SIG-M5 treated with dmso at 0.1 percent for 504 hours (cell line): ENCODE measurements at regions not wholly inside any gene's neighbourhood (a gene's known extent, or its start where the extent isn't known, plus 50 kb on each side); places are given as distances from the start of the nearest gene placed in this dataset.
A peak's percentile ranks its signal among the peaks of the same experiment; 100 is the strongest.

ENCODE experiments used
- DNase-seq: peaks from one replicate; lab custom pipeline; 2025; ENCODE audit not compliant: unreplicated experiment; lab: John Stamatoyannopoulos, UW

DNA sequence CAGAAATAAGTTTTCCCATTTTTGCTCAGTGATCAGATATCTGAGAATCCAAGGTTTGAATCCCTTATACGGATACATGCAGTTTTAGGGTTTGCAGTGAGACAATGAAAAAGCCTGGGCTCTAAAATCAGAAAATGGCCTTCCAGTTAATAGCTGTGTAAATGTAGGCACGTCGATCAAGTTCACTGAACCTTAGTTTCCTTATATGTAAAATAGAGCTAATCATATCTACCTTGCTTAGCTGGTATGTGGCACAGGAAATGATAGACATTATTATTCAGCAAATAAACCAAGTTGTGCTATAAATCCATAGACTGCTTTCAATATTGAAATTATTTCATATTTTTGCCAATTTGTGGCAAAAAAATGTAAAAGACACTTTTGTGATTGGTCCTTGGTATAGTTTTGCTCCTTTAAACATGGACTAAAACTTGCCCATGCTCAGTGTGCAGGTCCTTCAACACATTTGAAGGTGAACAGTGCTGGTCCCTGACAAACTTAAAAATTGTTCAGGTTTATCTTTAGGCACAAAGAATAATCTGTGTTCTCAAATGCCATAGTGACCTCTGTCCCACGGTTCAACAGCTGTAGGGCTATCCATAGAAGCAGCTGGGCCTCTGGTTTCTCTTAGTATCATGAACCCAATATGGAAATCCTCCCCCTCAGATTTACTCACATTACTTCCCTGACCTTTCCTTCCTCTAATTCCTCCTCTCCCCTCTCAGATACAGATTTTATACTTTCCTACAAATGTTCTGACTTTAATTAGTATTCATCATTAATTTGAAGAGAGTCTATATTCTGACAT lies 51.0 kb downstream of the CCDC54 start:
- DNase-seq: no peak

DNA sequence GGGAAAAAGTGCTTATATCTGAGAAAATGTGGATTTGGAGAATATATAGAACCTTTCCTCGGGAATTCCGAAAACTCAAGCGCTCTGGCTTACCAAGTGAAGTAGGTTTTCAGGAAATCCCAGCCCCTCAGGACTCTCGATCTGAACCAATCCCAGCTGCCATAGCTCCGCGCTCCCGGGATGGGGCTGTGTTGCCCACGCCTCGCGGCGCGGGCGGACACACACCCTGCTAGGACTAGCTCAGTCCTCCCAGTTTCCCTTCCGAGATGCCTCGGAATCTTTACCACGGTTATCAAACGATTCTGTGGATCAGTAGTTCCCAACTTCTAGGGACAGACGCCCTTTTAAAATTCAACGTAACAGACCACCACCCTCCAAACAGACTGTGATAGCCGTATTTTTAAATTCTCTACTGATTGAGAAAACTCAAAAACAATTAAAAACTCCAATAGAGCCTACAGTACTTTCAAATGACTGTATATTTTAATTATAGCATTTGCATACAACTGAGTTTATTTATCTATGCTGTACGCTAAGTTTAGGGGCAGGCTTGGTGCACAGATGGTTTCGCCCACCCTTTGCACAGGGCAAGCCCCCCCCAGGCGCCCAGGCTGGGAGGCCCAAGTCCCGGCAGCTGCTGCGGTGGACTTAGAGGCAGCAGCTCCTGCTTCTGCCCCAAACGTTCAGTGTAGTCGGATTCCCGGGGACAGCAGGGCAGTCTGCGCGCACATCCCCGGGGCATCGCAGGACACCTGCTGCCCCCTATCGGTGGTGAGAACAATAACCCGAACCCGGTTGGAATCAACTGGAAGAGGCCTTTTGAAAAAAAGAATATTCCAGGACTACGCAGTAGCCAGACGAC lies 52.3 kb downstream of the CCDC54 start:
- peak; percentile 83 for DNase-seq

DNA sequence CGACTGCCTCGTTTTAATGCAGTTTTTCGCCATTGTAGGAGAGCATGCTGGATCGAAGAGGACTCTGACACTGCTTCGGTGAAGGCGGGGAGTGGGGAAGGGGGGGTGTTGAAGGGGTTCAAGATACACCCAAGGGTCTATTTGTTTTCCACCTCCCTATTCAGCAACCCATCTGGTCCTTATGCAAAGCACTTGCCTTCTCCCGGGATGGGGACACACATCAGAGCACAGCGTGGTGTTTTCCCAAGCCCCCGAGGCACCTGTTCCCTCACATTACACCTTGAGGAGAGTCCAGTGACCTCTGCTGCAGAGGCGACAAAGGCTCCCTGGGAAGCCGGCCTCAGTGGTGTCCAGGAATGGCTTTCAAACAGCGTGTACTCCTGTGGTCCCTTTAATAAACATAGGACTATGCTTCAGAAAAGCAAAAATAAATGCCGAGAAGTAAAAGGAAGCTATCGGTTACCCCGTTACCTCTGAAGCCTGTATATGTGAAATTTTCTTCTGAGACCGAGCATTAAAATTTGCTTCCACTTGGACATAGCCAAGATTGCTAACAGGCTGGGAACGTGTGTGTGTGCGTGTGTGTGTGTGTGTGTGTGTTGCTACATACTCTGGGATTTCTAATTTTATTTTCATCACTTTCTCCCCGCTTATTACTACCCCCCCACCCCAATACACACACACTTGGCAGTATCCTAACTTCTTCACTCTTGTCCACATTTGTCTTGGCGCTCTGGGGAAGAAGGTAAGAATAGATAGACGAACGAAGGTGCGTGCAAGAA lies 53.2 kb downstream of the CCDC54 start:
- DNase-seq: no peak

DNA sequence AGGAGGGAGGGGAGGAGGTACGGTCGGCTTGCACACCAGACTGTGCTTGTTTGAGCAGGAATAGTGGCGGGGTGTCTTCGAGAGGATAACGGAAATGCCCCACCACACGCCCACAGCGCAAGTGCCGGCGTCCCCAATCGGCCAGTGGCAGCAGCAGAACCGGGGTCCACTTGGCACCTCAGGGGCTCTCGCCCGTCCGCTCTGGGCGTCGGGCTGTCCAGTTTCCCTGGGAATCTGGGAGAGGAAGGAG lies 53.7 kb downstream of the CCDC54 start:
- DNase-seq: peak; percentile 12

DNA sequence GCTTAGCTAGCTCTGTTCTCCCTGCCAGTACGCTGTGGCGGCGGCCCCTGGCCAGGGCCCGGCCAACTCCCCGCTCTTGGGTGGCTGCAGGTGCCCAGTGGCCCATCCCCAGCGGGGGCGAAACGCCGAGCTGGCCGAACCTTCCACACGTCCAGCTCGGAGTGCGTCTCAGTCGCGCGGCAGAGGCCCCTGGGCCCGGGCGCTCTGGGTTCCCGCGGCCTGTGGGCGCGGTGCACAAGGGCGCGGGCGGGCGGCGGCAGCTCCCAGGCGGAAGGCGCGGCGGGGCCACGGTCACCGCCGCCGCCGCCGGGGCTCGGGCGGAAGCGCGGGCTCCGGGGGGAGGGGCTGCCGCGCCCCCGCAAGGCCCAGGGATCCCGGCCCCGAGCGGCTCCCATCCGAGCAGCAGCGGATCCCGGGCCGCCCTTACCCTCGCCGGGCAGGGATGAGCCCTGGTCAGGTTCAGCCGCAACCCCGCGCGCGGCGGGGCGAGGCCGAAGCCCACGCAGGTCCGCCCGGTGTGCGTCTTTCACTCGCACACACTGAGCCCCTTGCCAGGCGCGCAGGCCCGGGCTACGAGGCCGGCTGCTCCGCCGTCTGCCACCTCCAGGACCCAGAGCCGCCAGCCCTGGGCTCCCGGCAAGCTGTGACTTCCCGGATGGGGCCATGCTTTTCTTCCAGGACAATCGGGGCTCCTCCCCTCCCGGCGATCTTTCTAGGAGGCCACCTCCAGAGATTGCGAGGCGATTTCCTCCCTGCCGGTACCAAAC lies 54.2 kb downstream of the CCDC54 start:
- peak; percentile 63 for DNase-seq

DNA sequence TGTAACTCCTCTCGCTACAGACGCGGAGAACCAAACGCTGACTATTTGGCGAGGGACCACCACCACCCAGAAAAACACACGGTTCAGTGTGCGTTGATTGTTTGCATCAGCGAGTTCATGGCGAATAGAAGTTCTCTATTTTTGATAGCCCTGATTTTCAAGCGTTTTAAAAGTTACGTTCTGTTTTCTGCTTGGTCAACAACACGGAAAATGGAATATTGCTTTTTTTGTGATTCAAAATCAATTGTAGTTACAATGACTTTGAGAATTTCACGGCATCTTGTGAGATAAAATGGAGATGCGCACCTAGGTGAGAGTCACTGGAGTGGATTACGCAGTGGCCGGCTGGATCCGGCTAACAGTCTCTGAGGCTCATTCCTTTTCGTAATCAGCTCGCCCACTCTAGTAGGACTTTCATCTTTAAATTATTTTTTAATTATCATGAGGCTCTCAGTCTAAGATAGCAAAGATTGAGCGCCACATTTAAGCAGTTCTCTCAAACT lies 54.8 kb downstream of the CCDC54 start:
- DNase-seq: no peak

DNA sequence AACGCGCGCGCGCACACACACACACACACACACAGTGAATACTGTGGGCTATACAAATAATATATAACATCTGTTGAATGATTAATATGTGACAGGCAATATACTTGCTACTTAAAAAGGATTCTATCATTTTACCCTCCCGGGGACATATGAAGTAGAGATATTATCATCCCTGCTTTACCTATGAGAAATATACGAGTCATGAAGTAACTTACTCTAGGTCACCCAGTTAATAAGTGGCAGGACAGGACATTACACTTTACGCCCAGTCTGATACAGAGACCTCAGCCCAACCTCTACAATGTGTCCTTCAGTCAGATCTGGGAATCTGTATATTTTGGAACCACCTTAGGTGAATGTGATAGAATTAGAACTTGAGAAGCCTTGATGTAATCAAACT lies 55.4 kb downstream of the CCDC54 start:
- DNase-seq: no peak

DNA sequence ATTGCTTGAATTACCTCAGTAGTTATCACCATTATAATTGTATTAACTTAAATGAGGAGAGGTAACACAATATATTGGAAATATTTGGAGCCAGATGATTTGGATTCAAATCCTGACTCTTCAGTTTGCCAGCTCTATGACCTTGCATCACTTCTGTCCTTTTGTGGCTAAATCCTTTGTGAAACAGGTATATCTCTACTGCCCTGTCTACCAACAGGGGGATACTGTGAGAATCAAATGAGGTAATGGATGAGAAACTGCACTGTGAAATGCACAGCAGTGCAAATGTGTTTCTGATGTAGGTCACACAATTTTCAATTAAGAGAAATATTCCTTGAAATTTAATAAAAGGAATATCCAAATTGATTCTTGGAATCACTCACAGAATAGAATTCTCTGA lies 58.8 kb downstream of the CCDC54 start:
- DNase-seq: no peak

DNA sequence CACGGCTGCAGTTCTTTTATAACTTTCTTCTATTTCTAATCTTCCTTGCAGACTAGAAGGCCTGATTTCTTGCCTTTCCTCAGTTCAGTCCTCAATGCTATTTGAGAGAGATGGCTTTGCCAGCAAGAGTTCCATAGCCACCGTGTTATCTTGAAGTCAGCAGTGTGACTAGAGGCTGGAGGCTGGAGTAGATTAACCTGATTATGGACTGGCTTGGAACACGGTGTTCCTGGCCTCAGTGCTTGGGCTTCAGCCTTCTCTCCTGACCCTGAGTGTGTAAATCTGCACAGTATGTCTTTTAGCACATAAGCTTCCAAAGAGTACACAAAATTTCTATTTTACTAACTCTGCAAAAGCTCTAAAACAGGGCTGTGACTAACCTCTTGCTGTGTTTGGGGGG lies 61.4 kb downstream of the CCDC54 start:
- DNase-seq: no peak

DNA sequence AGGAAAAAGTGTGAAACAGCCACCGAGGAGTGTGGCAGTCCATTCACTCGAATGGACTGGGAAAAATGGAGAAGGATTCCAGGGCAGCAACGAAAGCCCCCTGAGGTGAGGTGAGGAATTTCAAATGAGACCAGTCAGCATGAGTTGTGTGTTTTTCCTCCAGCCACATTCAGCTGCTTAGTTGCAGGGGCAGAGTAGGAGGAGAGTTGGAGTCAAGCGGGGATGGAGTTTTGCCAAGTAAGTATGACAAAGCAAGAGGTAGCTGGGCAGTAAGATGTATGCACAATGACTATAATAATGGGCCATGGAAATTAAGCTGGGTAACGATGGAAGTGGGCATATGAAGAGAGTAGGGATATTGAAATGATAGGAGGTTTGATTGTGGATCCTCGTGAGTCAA lies 64.4 kb downstream of the CCDC54 start:
- DNase-seq: no peak

DNA sequence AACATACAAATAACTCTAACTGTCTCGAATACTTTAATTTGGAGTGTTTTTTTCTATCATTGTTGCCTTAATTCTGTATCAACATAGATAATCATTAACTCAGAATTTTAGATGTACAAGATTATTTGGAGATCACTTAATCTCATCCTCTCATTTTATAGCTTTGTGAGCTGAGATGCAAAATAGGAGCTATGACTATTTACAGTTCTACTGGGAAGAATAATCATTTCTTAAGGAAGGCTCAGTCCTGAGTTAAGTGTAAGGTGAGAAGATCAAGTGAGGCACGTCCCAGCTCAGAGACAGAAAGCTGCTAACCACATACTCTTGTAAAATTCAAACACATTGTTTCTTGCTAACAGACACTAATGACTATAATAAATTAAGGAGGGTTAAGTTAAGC lies 66.2 kb downstream of the CCDC54 start:
- DNase-seq: no peak

DNA sequence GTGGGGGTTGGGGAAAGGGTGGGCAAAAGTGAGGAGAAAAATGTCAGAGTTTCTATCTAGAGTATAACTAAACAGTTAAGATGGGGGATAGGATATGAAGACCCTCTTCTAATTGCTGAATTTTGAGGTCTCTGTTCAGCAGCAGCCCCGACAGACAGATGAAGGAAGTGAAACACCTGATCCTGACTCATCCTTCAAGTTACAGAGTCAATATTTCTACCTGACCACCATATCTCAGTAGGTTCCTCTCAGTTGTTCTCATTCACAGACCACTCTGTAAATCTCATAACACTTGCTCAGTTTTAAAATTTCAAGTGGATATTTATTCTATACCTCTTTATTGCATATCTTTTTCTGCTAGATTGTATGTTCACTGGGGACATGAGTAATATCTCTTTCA lies 69.5 kb downstream of the CCDC54 start:
- DNase-seq: no peak

DNA sequence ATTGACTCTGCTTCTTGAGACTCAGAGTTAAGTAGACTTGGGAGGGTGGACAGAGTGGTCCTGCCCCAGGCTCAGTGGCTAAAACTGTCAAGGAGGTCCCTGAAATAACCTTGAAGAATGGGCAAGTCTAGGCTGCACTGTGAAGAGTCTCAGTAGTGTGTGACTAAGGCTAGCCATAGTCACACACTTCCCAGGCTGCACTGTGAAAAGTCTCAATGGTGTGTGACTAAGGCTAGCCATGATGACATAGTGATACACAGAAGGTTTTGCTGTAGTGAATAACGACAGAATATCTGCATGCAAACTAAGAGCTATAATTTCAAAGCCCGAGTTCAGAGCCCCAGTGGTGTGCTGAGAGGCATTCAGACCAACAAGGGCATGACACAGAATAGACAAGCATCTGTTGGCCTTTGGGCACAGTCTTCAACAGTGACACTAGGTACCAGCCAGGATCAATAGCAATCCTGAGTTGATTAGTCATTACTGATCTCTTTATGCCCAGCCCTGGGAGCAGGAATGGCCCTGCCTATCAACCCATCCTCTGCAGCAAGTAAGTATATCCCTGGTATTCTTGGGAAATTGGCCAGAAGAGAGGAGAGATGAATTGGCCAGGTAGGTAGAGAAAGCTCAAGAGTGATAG lies 72.4 kb upstream of the BBX start:
- no peak for DNase-seq

DNA sequence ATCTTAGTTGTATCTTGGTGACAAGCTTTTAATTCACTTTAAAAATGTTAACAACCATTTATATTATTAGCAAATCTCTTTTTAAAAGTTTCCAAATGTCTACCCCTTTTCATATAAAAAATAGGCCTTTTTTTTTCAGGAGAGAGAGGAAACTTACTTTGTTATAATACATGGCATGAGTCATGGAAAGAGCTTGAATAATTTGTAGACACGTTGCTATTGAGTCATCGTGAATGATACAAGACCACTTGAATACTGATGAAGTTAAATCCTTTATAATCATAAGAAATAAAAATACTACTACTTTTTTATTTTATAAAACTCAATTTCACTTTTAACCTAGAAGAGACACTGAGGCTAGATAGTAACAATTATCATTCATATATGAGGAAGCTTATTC lies 70.3 kb upstream of the BBX start:
- no peak for DNase-seq

DNA sequence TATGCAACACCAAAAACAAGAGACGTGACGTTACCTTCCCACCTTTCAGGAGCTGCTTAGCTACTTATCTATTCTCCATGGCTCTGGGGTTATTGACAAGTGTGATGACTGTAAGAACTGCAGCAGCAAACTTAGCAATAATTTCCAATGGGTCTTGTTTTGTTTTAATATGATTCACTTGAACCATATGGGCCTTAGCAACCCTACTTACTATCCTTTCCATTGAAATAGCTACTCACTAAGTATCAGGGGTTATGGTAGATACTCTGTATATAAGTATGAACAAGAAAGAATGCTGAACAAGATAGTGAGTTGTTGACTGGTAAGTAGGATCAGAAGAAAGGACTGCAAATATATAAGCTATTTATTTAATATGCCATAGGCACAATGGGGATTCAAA lies 69.3 kb upstream of the BBX start:
- DNase-seq: no peak

DNA sequence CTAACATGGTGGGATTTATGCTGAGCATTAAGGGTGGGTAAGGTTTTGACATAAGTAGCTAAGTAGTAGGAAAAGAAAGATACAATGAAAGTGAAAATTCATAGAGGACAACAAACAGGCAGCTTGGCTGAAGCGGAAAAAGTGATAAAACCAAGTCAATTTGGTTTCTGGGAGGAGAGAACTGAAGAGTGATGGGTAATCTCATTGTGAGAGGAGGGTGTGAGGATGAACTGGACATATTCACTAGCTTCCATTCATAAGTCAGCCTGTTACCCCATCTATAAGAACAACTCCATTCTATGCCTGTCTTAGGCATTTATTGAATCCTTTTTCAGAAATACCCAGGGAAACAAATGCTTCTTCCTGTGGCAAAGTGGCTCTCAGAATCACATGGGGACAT lies 67.1 kb upstream of the BBX start:
- DNase-seq: no peak

DNA sequence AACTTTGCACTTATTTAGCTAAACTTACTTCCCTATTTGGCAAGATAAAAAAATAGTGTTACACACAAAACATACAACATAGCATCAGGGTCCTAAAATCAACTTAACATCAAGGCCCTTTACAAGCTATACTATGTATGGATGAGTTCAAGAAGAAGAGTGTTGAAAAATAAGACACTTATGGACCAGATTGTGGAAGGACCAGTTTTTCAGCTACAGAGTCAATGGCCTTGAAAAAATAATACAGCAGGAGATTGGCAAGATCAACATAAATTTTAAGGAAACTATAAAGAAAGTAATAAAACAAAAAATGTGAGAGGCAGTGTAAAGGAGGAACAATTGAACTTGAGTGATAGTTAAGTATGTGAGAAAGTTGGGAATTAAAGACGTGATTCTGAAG lies 66.3 kb upstream of the BBX start:
- no peak for DNase-seq

DNA sequence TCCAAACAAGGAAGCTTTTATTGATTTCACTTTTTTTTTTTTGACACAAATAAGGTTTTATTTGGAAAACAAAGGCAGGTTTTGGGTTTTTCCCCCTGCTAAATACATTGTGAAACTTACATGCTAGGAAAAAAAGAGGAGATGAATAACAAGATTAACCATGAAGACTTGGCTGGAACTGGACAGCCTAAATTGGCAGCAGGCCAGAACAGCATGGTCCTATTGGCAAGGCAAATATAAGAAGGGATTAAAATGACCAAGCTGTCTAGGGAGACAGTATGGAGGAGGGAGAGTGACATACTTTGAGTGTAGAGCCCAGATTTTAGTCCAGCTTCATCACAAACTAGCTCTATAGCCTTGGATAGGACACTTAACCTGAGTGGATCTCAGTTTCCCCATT lies 63.9 kb upstream of the BBX start:
- no peak for DNase-seq

DNA sequence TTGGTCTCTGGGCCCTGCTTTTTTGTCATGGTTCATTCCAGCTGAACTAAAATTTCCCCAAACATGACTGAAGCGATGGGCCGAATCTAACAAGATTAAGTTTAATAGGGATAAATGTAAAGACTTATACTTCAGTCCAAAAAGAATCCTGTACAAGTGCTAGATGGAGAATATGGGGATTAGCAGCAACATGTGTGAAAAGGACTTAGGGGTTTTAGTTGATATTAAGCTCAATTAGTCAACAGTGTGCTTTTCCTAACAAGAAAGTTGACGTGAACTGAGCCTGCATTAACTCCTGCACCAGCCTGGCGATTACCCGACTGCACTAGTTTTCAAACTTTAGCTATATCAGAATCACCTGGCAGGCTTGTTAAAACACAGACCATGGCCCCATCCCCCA lies 61.0 kb upstream of the BBX start:
- DNase-seq: no peak

DNA sequence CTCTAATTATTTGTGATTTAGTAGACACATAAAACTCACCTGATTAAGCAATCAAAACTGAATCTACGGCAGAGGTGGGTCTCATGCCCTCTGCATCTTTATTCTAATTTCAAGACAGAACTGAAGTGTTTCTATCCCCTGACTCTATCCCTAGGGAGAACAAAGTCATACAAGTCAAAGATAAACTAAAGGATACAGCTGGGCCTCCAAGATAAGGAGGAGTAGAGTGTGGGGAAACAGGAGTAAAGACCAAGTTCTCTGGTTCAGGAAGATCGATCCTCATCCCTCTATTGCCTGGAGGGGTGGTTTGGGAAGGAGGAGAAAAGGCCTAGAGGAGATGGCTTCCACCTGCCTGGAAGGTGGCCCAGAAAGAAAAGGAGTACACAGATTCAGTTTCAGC lies 58.7 kb upstream of the BBX start:
- no peak for DNase-seq
